ES-I3 (cell line): ENCODE measurements at regions not wholly inside any gene's neighbourhood (a gene's known extent, or its start where the extent isn't known, plus 50 kb on each side); places are given as distances from the start of the nearest gene placed in this dataset.

Experiments used
- H3K36me3 ChIP-seq: 2 replicates; pipeline ENCODE4 v1.6.1; 2013; ENCODE audit warnings: mild to moderate bottlenecking, low read length, control low read depth, moderate library complexity; ENCODE audit not compliant: insufficient read depth
- H3K4me1 ChIP-seq: 2 replicates; pipeline ENCODE4 v1.6.1; 2013; ENCODE audit warnings: mild to moderate bottlenecking, control low read depth, low read length; ENCODE audit not compliant: insufficient read depth
- H3K9ac ChIP-seq: 2 replicates; pipeline ENCODE4 v1.6.1; 2013; ENCODE audit warnings: low read depth, mild to moderate bottlenecking, low read length, moderate library complexity
- H3K9me3 ChIP-seq: 2 replicates; pipeline ENCODE4 v1.6.1; 2013; ENCODE audit warnings: mild to moderate bottlenecking, low read length, moderate library complexity; ENCODE audit not compliant: control insufficient read depth, insufficient read depth

DNA sequence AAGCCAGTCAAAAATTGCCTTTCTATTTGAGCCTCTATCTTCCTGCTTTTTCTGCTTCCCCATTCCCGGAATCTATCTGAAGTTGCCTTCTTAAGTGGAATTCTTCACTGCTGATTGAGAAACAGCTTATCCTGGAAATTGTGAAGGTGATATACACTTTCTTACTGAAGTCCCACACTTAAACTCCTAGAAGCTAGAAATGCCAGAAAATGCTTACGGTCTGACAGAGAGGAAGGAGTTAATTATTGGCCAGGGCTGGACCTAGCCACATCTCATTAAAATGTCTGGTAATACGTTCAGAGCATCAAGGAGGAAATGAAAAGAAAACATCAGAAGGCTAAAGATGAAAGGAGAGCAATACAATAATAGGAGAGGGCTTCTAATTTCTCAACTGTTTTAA is 292.5 kb upstream of the SNX7 start:
- H3K9ac ChIP-seq: no peak overlapping the region
- no peaks in the 10 kb centered on the region for H3K36me3 ChIP-seq
- no peaks in the 10 kb centered on the region; the same call in 1 of the 2 replicates for H3K9me3 ChIP-seq
- 0 out of 2 replicates have a peak, but pooled peaks cover 3% of the 10 kb centered on the region for H3K4me1 ChIP-seq

DNA sequence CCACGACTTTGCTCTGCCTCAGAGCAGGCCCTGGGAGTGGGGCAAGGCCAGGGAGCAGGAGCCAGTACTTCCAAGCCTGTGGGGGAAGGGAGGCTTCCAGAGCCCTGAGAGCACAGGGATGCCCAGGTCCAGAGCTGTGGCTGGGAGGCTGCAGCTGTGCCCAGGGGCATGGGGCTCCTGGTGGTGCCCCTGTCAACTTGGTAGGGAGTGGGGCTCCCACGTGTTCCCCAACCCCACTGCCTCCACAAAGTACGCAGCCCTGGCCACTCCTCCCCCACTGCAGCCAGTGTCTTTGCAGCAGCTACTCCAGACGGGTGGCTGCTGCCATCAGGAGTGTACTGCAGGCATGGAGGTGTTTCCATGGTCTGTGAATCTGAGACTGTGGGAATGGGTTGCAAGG is 294.1 kb upstream of the SNX7 start:
- H3K9ac ChIP-seq: no peak overlapping the region
- H3K4me1 ChIP-seq: 0 out of 2 replicates have a peak, but pooled peaks cover 3% of the 10 kb centered on the region
- H3K36me3 ChIP-seq: no peaks in the 10 kb centered on the region

DNA sequence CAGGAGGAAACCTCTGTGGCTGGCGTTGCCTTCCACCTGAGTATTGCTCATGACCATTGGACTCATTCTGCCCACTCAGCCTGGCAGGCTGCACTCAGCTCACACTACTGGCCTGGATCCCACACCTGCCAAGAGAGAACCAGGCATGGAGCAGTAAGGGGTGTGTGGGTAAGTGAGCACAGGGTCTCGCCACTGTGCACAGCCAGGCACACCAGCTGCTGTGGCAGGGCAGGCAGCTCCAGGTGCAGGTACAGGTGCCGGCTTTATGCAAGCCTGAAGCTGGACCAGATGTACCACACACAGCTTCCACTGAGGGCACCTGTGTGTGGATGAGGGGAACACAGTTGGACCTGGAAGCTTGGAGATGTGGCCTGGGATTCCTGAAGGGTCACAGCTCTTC is 295.2 kb upstream of the SNX7 start:
- Histone ChIP-seq H3K4me1 (0 out of 2 replicates have a peak, but pooled peaks cover 2% of the 10 kb centered on the region), H3K9me3 (no peaks in the 10 kb centered on the region; the same call in 1 of the 2 replicates)

More for the DNA sequence above, 294.1 kb upstream of the SNX7 start:
- H3K9me3 ChIP-seq: no peaks in the 10 kb centered on the region; the same call in 1 of the 2 replicates

DNA sequence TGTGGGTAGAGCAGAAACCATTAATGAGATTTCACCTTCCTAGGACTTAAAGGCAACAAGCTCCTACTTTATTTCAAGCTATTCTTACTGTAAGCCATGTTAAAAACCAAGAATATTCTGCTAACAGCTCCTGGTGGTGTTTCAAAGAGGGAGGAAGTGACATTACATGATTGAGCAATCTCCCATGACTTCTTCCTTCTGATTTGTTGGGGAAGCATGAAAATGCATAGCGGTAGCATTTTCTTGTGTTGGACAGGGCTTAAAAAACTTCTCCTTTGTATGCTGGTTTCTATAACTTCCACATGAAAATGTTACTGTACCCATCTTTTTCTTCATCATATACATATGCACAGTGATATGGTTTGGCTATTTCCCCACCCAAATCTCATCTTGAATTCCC is 297.0 kb upstream of the SNX7 start:
- no peaks in the 10 kb centered on the region; the same call in 1 of the 2 replicates for H3K9me3 ChIP-seq
- H3K9ac ChIP-seq: no peak overlapping the region
- no peaks in the 10 kb centered on the region for H3K36me3 ChIP-seq
- H3K4me1 ChIP-seq: no peaks in the 10 kb centered on the region

More for the DNA sequence above, 295.2 kb upstream of the SNX7 start:
- Histone ChIP-seq H3K9ac (no peak overlapping the region), H3K36me3 (no peaks in the 10 kb centered on the region)

DNA sequence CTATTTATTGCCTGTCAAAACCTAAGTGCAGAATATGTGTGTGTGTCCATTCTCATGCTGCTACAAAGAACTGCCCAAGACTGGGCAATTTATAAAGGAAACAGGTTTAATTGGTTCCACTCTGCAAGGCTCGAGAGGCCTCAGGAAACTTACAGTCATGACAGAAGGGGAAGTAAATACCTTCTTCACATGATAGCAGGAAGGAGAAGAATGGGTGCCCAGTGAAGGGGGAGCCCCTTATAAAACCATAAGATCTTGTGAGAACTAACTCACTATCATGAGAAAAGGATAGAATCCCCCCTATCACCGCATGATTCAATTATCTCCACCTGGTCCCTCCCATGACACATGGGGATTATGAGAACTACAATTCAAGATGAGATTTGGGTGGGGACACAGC is 300.7 kb upstream of the SNX7 start:
- no peaks in the 10 kb centered on the region; the same call in 1 of the 2 replicates for H3K9me3 ChIP-seq
- H3K4me1 ChIP-seq: no peaks in the 10 kb centered on the region
- no peaks in the 10 kb centered on the region for H3K36me3 ChIP-seq
- no peak overlapping the region for H3K9ac ChIP-seq

DNA sequence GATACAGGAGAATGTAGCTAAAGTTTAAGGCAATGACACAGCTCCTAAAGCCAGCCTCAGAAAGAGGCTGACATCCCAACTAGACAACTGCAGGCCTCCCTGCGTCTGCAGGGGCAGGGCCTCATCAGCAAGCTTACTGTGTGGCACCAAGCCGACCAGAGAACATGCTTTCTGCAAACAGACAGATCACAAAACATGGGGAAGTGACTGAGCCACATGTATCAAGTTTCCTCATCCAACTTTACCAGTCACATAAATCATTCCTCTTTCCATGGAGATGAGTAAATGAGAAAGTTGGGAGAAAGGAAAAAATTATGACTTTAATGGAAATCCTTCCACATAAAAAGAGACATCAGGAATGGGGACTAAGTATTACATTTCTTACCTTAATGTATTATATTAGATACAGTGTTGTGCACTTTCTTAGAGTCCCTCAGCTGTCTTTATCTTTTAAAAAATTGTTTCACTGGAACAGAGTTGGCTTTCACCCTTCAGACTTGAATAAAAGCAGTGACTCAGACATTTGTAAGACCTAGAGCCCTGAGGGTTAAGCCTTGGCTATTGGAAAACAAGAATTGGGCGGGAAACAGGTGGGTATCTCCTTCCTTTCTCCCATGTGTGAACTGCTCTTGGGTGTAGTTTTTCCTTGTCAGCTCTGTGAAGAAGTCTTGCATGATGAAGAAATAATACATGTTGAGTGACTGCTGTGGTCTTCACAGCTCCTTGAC is 305.7 kb upstream of the SNX7 start:
- Histone ChIP-seq H3K4me1 (no peaks in the 10 kb centered on the region), H3K36me3 (no peaks in the 10 kb centered on the region), H3K9ac (no peak overlapping the region), H3K9me3 (no peaks in the 10 kb centered on the region)

DNA sequence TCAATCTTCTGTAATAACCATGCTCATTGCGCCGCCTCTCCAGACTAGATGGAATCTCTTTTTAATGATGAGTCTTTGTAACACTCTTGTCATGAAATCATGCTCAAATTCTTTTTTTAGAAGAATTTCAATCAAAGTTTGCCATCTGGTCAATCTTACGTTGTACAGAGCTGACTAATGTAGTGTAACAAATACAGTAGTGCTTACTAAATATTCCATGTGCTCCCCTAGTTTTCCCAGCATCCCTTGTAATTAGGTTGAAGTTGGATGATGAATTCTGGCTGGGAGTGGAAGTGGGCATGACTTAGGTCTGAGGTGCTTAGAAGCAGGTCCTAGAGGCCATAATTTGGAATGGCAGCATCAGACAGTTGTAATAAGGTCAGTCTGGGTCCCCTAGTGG is 309.1 kb upstream of the SNX7 start:
- Histone ChIP-seq H3K9me3 (no peaks in the 10 kb centered on the region), H3K36me3 (no peaks in the 10 kb centered on the region)

DNA sequence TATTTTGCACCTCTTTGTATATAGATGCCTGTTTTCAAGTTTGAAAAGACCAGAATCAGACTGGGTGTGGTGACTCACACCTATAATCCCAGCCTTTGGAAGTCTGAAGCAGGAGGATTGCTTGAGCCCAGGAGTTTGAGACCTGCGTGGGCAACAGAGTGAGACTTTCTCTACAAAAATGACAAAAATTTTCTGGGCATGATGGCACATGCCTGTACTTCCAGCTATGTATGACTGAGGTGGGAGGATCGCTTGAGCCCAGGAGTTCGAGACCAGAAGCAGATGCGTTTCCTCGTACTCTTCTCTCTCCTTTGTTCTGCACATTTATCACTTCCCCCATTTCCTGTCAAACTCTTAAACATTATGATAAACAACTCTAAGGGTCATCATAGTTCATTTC is 310.0 kb upstream of the SNX7 start:
- Histone ChIP-seq H3K36me3 (no peaks in the 10 kb centered on the region), H3K4me1 (no peaks in the 10 kb centered on the region), H3K9me3 (no peaks in the 10 kb centered on the region), H3K9ac (no peak overlapping the region)

More for the DNA sequence above, 309.1 kb upstream of the SNX7 start:
- Histone ChIP-seq H3K4me1 (no peaks in the 10 kb centered on the region), H3K9ac (no peak overlapping the region)

DNA sequence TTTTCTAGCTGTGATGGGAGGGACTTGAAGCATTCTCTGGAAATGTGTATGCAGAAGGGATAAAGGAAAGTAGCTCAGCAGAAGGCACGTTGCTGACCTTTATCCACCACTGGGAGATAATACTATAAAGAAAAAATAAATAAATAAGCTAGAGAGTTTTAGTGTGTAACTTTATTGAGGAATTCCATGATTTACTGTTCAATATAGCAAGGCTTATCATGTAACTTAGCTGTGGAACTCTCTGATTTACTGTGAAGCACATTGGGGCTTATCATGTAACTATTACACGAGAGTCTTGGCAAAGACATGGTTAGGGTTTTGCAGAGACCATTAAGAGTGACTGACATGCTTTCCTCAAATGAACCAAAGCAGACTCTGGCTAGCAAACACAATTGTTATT is 316.1 kb upstream of the SNX7 start:
- Histone ChIP-seq H3K9me3 (no peaks in the 10 kb centered on the region), H3K9ac (no peak overlapping the region), H3K4me1 (peaks cover 22% of the 10 kb centered on the region; the same call in 1 of the 2 replicates), H3K36me3 (no peaks in the 10 kb centered on the region)

DNA sequence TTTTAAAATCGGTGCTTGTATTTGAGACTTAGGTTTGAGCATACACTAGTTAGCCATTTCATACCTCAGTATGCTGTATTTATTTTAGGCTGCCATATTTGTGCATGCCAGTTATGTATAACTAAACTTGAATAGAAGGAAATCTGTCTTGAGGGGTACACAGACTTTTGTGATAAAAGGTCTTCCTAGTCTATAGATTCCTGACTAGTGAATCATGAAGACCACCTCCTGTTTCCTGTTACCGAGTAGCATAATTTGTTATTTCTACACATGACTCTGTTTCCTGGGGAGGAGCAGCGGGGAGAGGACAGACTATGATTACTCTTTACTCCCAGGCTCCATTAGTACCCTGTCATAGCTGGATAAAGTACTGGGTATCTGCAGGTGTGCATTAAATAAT is 316.8 kb upstream of the SNX7 start:
- Histone ChIP-seq H3K36me3 (no peaks in the 10 kb centered on the region), H3K9ac (no peak overlapping the region)

DNA sequence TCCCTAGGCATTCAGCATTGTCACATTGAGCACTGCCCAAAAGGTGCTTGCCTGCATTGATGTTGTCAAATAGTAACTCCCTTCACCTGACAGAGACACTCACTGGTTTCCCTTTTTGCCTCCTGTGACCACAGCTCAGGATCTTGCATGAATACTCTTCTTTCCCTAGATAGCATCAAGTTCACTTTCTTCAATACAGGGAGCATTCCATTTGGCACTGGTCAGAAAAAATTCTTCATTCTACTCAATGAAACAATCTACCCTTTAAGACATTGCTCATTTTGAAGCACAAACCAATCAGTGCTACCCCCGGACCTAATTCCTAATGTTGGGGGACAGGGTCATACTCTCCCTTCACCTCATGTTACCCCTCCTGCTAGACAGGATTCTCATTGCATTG is 319.0 kb upstream of the SNX7 start:
- H3K36me3 ChIP-seq: no peaks in the 10 kb centered on the region
- no peak overlapping the region for H3K9ac ChIP-seq
- H3K4me1 ChIP-seq: peaks cover 22% of the 10 kb centered on the region; the same call in 1 of the 2 replicates
- no peaks in the 10 kb centered on the region for H3K9me3 ChIP-seq

More for the DNA sequence above, 316.8 kb upstream of the SNX7 start:
- H3K9me3 ChIP-seq: no peaks in the 10 kb centered on the region
- peaks cover 22% of the 10 kb centered on the region; the same call in 1 of the 2 replicates for H3K4me1 ChIP-seq

DNA sequence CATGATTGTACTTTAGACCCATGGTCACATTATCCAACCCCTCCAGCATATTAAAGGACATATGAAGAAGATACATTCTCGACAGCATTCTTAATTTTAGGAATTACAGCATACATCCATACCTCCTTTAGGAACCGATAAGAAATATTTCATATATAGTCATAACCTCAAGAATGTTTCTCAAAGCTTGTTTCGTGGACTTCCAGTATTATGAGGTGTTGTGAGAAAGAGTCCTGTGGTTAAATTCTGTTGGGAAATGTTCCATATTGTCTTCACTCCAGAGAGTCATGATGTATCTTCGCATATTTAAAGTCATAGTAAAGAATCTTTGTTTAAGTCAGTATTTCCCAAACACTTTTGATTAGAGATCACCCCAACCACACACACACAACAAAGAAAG is 321.0 kb upstream of the SNX7 start:
- H3K9me3 ChIP-seq: no peaks in the 10 kb centered on the region
- peaks cover 21% of the 10 kb centered on the region for H3K4me1 ChIP-seq
- no peak overlapping the region for H3K9ac ChIP-seq
- no peaks in the 10 kb centered on the region for H3K36me3 ChIP-seq

DNA sequence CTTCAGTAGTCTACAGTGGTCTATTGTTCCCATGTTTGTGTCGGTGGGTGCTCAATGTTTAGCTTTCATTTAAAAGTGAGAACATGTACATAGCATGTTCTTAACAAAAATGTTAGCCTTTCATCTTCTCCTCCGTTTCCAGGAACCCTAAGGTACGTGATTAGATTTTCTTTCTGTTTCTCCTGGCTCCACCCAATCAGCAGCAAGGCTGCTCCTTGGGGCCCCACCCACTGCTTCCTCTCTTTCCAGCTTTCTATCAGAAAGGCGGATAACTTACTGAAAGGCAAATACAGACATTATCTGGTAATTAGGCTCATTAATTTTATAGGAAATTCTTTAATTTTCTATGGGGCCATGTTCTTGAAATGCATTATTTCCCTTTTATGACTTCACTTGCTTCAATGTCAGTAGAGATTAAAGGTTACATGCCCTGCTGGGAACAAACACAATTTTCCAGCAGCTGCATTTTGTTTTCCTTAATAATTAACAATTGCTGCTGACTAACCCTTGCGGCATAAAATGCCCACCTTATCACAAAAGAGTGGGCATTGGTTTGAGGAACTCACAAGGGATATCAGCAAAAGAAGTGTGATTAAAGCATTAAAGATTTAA is 324.9 kb upstream of the SNX7 start:
- Histone ChIP-seq H3K36me3 (no peaks in the 10 kb centered on the region), H3K9ac (no peak overlapping the region), H3K4me1 (no peaks in the 10 kb centered on the region; the same call in 1 of the 2 replicates), H3K9me3 (no peaks in the 10 kb centered on the region)

DNA sequence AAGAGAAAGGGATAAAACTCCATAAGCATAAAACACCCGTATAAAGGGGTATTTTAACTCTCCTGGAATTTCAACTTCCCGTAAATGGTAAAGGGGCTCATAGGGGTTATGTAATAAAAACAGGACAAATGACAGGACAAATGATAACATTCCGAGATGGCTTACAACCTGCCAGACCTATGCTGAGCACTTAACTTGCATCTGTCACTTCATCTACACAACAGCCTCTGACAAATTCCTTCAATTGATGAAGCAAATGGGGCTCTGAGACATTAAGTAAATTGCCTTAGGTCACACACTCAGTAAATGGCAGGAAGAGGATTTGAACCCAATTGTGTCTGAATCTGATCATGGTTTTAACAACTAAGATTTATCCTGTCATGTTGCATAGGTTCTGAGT is 327.6 kb upstream of the SNX7 start:
- Histone ChIP-seq H3K9me3 (no peaks in the 10 kb centered on the region), H3K9ac (no peak overlapping the region), H3K4me1 (no peaks in the 10 kb centered on the region; the same call in 1 of the 2 replicates), H3K36me3 (no peaks in the 10 kb centered on the region)

DNA sequence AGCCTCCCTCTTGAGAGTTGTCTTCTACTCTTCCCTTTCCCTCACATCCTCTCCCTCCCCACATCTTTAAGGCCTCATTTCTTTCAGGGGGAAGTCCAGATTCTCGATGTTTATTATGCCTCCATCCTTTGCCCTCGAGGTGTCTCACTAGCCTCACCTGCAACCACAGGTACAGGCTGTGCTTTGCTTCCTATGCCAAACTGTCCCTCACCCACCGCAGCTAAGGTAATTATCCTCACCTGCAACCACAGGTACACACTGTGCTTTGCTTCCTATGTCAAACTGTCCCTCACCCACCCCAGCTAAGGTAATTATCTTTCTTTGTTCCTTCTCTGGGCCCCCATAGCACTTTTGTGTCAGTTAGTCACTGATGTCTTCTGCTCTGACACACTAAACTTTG is 328.1 kb upstream of the SNX7 start:
- H3K4me1 ChIP-seq: no peaks in the 10 kb centered on the region; the same call in 1 of the 2 replicates
- H3K9ac ChIP-seq: no peak overlapping the region
- H3K36me3 ChIP-seq: no peaks in the 10 kb centered on the region
- H3K9me3 ChIP-seq: no peaks in the 10 kb centered on the region
